GM23248 (cell line): ENCODE measurements at regions not wholly inside any gene's neighbourhood (a gene's known extent, or its start where the extent isn't known, plus 50 kb on each side); places are given as distances from the start of the nearest gene placed in this dataset.

ENCODE experiments used
- EZH2 ChIP-seq: fragments of 200-600 bp; sonication (generic); IDR thresholded peaks from 2 replicates; pipeline ENCODE4 v1.6.1; 2018; ENCODE audit warnings: antibody characterized with exemption, mild to moderate bottlenecking; ENCODE audit not compliant: insufficient read depth, poor library complexity, severe bottlenecking
- EZH2phosphoT487 ChIP-seq: fragments of 200-600 bp; sonication (generic); IDR thresholded peaks from 2 replicates; pipeline ENCODE4 v1.6.1; 2018; ENCODE audit warnings: antibody characterized with exemption, moderate library complexity, mild to moderate bottlenecking, low read depth; ENCODE audit not compliant: insufficient read depth

GRCh38 chr14:104368751-104369100 is 210.8 kb upstream of the C14orf180 start:
- TF ChIP-seq EZH2 = no peak
- TF ChIP-seq EZH2phosphoT487 = no peak
